Activated T-cell treated with anti-CD3 and anti-CD28 coated beads, Interleukin-2, amount 50 U/mL, for 72 hours (primary cell): ENCODE measurements at regions not wholly inside any gene's neighbourhood (a gene's known extent, or its start where the extent isn't known, plus 50 kb on each side); places are given as distances from the start of the nearest gene placed in this dataset.

ENCODE experiments used
- ATAC-seq, 2 donors: fragments of 150-1000 bp; cut with Tn5 transposase; replicated peaks in 1 of 2; 2 replicates each; pipeline ENCODE4 v1.10.0; 2021; ENCODE audit warnings: moderate library complexity in 2 of 2, mild to moderate bottlenecking in 1 of 2
- DNase-seq, 2 donors: peaks; one replicate each; pipeline ENCODE4 v3.0.0; 2021 to 2022; ENCODE audit warnings: mixed read lengths in 1 of 2
- H3K27ac Mint-ChIP-seq: one replicate; pipeline ENCODE4 v1.8.0; 2022; ENCODE audit warnings: mild to moderate bottlenecking, moderate library complexity, mixed read lengths
- H3K27me3 Mint-ChIP-seq: one replicate; pipeline ENCODE4 v1.8.0; 2022; ENCODE audit warnings: low read depth, mixed read lengths
- H3K36me3 Mint-ChIP-seq, 2 donors: one replicate each; pipeline ENCODE4 v1.8.0; 2022; ENCODE audit warnings: mixed read lengths in 2 of 2, mild to moderate bottlenecking in 1 of 2; ENCODE audit not compliant: insufficient read depth in 2 of 2
- H3K4me1 Mint-ChIP-seq: one replicate; pipeline ENCODE4 v1.8.0; 2022; ENCODE audit warnings: low read depth, mixed read lengths
- H3K4me3 Mint-ChIP-seq, 2 donors: one replicate each; pipeline ENCODE4 v1.8.0; 2022; ENCODE audit warnings: mild to moderate bottlenecking in 2 of 2, mixed read lengths in 2 of 2, moderate library complexity in 2 of 2
- H3K9me3 Mint-ChIP-seq, 2 donors: one replicate each; pipeline ENCODE4 v1.8.0; 2022; ENCODE audit warnings: mixed read lengths in 2 of 2

DNA sequence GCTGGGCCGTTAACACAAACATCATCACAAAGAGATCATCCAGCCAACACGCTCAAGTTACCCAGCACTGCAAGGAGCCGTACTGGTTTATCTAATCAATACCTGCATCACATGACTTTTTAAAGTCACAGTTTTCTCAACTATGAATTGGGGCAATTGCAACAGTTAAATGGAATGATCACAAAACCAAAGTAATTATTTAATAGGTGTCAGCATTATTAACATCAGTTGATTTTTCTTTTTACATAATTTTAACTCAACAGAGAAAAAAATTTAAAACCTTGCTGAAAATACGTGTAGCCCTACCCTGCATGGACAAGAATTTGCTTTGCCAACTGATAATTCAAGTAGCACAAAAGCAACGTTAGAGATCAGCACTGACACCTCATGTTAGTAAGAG, 95.7 kb upstream of the SOX9 start:
- no peaks in the 10 kb centered on the region for H3K9me3 Mint-ChIP-seq
- ATAC-seq (no peak), DNase-seq (no peak)
- peaks cover 6% of the 10 kb centered on the region for H3K4me1 Mint-ChIP-seq
- H3K27ac Mint-ChIP-seq: no peak overlapping the region
- H3K27me3 Mint-ChIP-seq: no peaks in the 10 kb centered on the region
- H3K36me3 Mint-ChIP-seq: no peaks in the 10 kb centered on the region
- H3K4me3 Mint-ChIP-seq: no peak overlapping the region

DNA sequence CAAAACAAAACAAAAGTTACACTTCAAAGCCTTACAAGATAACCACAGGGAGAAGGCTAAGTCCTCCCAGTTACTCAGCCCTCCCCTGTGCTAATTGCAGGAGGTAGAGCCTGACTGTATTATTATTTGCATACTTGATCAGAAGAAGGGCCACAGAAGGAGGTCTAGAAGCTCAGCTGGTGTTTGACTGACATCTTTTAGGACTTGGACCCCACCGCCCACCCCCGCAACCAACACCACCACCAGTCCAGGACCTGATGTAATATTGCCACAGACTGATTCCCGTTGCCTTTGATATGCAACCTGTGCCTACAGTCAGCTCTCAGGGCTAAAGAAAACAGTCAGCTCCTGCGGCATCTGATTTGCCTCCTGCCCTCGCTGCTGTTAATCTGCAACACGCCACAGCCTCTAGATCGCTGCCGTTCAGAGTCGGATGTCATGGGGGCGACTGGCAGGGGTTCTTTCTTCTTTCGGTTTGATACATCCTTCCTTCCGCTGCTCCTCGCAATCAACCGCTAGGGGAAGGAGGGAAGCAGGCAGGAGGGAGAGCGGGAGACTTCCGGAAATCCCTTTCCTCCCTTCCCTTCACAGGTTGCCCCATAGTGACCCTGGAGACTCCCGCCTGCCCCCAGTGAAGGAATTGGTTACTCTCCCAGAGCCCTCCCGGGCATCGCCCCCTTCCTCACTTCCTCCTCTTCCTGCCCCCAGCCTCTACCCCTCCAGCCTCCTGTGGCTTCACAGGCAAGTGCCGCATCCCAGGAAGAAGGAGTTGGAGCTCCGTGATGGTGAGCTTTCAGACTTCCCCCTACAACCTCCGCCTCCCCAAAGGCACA, 90.5 kb upstream of the SOX9 start:
- Mint-ChIP-seq H3K27ac (no peak overlapping the region), H3K4me3 (peak overlapping the region; percentile 73 to 77), H3K4me1 (peaks cover 17% of the 10 kb centered on the region), H3K27me3 (peaks cover 8% of the 10 kb centered on the region), H3K36me3 (no peaks in the 10 kb centered on the region), H3K9me3 (no peaks in the 10 kb centered on the region)
- ATAC-seq (peak; percentile 41 to 77), DNase-seq (peak; percentile 9 to 25)

DNA sequence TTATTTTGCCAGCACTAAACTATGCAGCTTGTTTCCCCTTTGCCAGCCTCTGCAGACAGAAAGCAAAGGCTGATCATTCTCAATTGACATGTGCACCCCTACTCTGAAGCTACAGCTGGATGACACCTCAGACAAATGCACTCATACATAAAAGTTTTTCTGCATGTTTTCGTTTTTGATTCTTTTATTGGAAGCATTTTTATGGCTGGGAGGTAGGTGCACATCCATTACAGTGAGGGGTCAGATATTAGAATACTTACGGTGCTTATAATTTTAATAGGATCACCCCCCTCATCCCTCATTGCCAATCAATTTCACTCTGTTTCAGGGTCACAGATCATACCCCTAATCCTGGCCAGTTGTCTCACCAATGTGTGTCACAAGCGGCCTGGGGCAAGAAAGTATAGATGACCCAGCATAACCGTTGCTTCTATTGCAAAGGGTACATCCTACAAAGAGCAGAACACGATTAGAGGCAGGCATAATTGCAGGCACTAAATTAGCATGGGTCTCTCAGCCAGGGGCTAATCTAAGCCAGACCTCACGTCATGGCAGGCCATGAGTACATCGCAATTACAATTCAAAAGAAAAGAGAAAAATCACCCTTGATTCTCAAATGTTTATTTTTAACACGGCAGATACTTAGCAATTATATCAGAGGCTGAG, 89.5 kb upstream of the SOX9 start:
- ATAC-seq (no peak), DNase-seq (no peak)
- Mint-ChIP-seq H3K4me1 (peaks cover 17% of the 10 kb centered on the region), H3K4me3 (peak overlapping the region in 1 of 2 donors; percentile 56), H3K36me3 (no peaks in the 10 kb centered on the region), H3K9me3 (peaks cover 0 to 1% of the 10 kb centered on the region in 2 donors), H3K27ac (no peak overlapping the region), H3K27me3 (peaks cover 19% of the 10 kb centered on the region)

DNA sequence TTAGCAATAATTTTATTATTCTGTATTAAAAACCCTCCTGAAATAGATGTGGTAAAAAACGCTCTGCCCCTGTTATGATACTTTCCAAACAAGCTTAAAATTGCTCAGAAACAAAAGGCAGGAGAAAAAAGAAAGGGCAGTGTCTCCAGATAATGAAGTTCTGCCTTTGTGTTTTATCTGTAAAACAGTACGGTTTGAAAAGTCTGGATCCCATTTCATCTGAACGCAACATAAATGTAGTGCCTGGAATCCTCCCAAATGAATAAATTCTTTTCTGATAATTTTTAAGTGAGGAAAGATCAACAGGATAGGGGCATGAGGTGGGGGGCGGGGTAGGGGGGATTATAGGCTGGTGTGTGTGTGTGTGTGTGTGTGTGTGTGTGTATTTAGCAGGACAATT, 87.5 kb upstream of the SOX9 start:
- no peaks in the 10 kb centered on the region for H3K36me3 Mint-ChIP-seq
- H3K4me3 Mint-ChIP-seq: no peak overlapping the region
- ATAC-seq: no peak

DNA sequence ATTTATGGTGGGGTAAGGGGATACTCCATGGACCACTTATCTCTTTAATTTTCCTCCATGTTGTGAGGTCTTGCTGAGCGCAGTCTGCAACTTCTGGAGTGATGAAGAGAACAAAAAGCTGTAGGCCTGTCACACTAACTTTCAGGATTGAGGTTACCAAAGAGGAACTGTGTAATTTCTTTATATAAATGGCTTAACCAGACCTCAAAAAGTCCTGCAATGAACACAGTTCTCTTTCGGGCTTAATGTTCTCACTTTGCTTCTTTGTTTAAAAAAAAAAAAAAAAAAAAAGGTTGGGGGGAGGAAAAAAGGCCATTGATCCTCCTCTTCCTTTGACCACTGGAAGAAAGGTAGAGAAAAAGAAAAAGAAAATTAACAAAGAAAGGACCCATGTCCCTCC, 86.8 kb upstream of the SOX9 start:
- DNase-seq: no peak
- Mint-ChIP-seq H3K27ac (no peak overlapping the region), H3K4me1 (peaks cover 17% of the 10 kb centered on the region), H3K4me3 (no peak overlapping the region), H3K27me3 (peaks cover 19% of the 10 kb centered on the region), H3K36me3 (no peaks in the 10 kb centered on the region), H3K9me3 (peaks cover 0 to 2% of the 10 kb centered on the region in 2 donors)
- ATAC-seq: no peak

More for the DNA sequence above, 87.5 kb upstream of the SOX9 start:
- H3K27ac Mint-ChIP-seq: no peak overlapping the region
- peaks cover 17% of the 10 kb centered on the region for H3K4me1 Mint-ChIP-seq
- DNase-seq: no peak
- H3K9me3 Mint-ChIP-seq: peaks cover 0 to 2% of the 10 kb centered on the region in 2 donors
- peaks cover 19% of the 10 kb centered on the region for H3K27me3 Mint-ChIP-seq

DNA sequence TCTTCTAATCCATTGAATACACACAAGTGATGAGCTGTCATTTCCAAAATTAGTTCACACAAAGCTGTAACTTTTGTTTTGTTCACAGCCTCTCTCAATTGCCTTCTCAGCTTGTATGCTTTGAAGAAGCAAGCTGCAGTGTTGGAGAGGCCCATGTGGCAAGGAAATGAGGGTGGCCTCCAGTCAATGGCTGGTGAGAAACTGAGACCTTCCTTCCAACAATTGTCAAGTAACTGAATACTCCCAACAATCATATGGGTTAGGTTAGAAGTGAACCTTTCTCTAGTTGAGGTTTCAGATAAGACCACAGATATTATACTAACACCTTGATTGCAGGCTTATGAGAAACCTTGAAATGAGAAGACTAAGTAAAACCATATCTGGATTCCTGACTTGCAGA, 82.4 kb upstream of the SOX9 start:
- H3K4me1 Mint-ChIP-seq: no peaks in the 10 kb centered on the region
- peaks cover 2 to 4% of the 10 kb centered on the region in 2 donors for H3K9me3 Mint-ChIP-seq
- no peak for DNase-seq
- no peak for ATAC-seq
- peaks cover 11% of the 10 kb centered on the region for H3K27me3 Mint-ChIP-seq
- H3K4me3 Mint-ChIP-seq: no peak overlapping the region
- H3K36me3 Mint-ChIP-seq: no peaks in the 10 kb centered on the region
- no peak overlapping the region for H3K27ac Mint-ChIP-seq

DNA sequence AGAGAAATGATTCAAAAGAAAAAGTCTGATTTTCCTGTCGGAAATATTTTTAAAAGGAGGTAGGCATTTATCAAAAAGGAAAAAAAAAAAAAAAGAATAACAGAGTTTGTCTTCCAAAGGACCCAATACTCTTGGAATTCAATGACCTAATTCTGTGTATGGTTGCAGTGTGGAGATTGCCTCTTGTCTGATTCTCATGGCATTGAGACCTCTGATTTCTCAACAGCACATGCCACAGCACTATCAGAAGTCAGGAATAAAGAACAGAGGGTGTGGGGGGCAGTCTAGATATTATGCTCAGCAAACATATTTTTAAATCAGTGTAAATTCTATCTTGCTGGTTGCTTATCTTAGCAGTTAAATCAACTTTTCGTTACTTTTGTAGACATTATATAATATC, 81.3 kb upstream of the SOX9 start:
- Mint-ChIP-seq H3K4me1 (no peaks in the 10 kb centered on the region), H3K9me3 (peaks cover 2 to 4% of the 10 kb centered on the region in 2 donors), H3K27me3 (peaks cover 11% of the 10 kb centered on the region), H3K27ac (no peak overlapping the region), H3K36me3 (no peaks in the 10 kb centered on the region), H3K4me3 (no peak overlapping the region)
- no peak for DNase-seq
- ATAC-seq: no peak

DNA sequence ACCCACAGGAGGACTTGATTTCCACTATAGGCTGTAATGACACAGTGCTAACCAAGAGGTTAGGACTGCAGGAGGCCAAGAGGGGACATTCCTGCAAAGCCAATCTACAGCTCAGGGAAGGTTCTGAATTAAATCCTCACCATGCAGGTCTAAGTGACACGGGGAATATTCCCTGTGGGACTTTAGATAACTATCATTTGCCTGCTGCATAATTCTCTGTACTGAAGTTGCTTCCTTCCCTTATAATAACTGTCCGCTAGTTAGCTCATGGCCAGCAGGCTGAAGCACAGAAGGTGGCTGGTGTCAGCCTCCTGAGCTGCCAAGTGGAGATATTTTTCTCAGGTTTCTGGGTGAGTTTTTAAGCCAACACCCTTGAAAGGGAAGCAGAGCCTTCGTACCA, 74.6 kb upstream of the SOX9 start:
- no peak for DNase-seq

DNA sequence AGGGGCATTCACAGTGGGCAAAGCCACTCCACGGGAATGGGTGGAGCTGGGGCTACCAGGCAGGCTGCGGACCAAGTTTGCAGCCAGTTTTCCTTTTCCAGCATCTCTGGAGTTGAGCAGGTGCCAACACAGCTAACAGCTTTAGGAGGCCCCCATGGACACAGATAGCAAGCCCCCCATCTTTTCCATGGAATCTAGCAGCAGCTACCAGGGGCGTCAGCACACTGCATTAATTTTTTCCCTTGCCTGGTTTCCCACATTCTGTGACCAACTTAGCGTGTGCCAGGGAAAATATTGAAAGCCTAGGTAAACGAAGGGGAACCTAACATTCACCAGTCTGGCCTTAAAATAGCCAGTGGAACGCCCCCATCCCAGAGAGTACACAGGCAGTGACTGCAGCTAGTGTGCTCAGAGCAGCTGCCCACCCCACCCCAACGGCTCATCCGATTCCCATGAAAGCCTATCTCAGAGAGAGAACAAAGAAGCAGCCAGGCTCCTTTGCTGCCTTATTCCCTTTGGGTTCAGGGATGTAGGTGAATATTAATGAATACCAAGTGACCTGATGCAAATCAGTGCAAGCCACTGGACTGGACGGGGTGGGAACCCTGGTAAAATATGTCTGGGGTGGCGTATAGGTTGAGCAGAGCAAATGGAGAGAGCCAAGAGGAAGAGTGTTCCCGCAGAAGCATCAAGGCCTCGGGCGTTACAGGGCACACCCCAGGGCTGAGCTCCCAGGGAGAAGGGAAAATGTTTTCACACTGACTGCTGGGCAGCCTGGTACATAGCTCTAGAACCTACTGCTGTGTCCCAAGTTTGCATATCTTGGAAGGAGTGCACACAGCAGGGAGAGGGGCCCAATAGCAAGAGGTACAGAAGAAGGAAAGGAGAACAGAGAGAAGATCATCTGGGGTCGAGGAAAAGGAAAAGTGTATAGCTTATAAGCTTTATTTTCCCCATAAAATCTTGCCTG, 73.9 kb upstream of the SOX9 start:
- Mint-ChIP-seq H3K9me3 (peaks cover 6 to 7% of the 10 kb centered on the region in 2 donors), H3K27me3 (no peaks in the 10 kb centered on the region), H3K4me1 (no peaks in the 10 kb centered on the region), H3K4me3 (no peak overlapping the region), H3K36me3 (peaks cover 0 to 2% of the 10 kb centered on the region in 2 donors), H3K27ac (no peak overlapping the region)
- DNase-seq: no peak
- ATAC-seq: no peak

More for the DNA sequence above, 74.6 kb upstream of the SOX9 start:
- ATAC-seq: no peak
- peaks cover 4 to 6% of the 10 kb centered on the region in 2 donors for H3K9me3 Mint-ChIP-seq
- H3K27ac Mint-ChIP-seq: no peak overlapping the region
- H3K36me3 Mint-ChIP-seq: no peaks in the 10 kb centered on the region
- no peaks in the 10 kb centered on the region for H3K27me3 Mint-ChIP-seq
- no peak overlapping the region for H3K4me3 Mint-ChIP-seq
- no peaks in the 10 kb centered on the region for H3K4me1 Mint-ChIP-seq

DNA sequence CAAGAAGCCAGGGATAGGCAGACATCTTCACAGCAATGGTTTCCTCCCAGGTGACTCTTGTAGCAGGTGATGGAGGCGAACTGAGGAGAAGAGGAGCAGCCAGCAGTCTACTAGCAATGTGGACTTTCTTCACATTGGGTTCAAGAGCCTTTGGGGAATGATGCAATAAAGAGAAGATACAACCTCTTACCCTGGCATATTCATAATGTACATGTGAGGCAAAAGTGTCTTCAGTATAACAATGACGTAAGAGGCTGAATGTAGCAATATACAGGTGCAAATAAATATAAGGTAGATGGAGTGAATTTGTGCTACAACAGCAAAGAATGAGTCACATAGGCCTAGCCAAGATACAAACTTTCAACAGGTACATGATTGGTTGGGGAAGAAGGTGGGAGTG, 70.9 kb upstream of the SOX9 start:
- Mint-ChIP-seq H3K4me1 (no peaks in the 10 kb centered on the region), H3K27me3 (no peaks in the 10 kb centered on the region), H3K9me3 (peaks cover 7 to 9% of the 10 kb centered on the region in 2 donors), H3K4me3 (no peak overlapping the region), H3K36me3 (peaks cover 0 to 2% of the 10 kb centered on the region in 2 donors), H3K27ac (no peak overlapping the region)
- ATAC-seq (no peak), DNase-seq (no peak)

DNA sequence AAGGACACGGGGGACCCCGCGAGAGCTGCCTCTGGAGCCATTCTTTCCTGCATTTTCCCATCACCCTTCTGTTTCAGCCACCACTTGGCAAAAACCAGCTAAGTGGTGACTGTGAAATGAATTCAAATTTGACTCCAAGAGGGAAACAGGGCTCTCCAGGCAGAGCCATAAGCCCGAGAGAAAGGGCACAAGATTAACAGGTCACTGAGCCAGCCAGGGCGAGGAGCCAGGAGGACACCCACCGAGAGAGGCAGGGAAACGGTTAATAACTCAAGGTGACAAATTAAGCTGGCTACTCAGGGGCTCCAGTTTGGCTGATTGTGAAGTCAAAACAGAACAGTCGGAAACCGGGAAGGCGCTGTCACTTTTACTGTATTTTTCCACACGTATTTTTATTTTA, 67.8 kb upstream of the SOX9 start:
- Mint-ChIP-seq H3K9me3 (peaks cover 7 to 9% of the 10 kb centered on the region in 2 donors), H3K27me3 (no peaks in the 10 kb centered on the region), H3K4me1 (no peaks in the 10 kb centered on the region), H3K4me3 (no peak overlapping the region), H3K36me3 (peaks cover 0 to 2% of the 10 kb centered on the region in 2 donors), H3K27ac (no peak overlapping the region)
- ATAC-seq: no peak
- DNase-seq: no peak

DNA sequence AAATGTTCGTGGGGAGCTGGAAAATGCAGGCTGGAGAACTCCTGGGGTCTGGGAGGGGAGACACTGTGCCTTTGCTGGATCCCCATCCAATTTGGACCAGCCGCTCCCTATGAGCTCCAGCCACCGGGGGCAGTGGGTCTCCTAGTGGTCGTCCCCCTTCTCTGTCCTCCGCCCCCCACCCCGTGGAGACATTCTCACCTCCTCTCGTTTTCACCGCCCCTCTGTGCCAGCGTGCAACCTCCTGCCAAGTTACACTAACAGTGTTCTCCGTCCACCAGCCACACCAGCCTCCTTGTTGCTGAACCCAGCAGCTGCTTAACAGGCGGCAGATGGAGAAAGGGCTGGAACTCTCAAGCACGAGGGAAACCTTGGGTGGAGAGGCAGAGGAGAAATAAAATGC, 67.4 kb upstream of the SOX9 start:
- Mint-ChIP-seq H3K9me3 (peaks cover 7 to 9% of the 10 kb centered on the region in 2 donors), H3K36me3 (peaks cover 0 to 2% of the 10 kb centered on the region in 2 donors), H3K27me3 (no peaks in the 10 kb centered on the region), H3K4me3 (no peak overlapping the region), H3K27ac (no peak overlapping the region), H3K4me1 (no peaks in the 10 kb centered on the region)
- ATAC-seq (no peak), DNase-seq (no peak)

DNA sequence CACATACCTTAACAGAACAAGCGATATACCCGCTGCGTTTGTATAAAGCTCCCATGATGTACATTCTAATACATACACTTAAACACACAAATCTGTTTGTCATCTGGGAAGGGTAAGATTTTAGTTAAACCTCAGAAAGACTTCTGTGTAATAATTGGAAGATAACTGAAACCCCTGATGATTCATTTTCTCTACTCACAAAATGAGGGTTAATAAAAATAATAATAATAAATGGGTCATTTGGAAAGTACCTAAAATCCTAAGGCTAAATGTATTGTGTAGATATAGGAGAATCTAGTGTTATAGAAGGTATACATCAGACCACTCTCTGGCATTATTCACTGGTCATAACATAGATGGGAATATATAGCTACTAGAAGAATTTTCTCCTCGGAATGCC, 64.7 kb upstream of the SOX9 start:
- no peak for DNase-seq
- no peak overlapping the region for H3K4me3 Mint-ChIP-seq
- peaks cover 2 to 3% of the 10 kb centered on the region in 2 donors for H3K9me3 Mint-ChIP-seq
- H3K27ac Mint-ChIP-seq: no peak overlapping the region
- H3K36me3 Mint-ChIP-seq: peaks cover 0 to 2% of the 10 kb centered on the region in 2 donors
- H3K4me1 Mint-ChIP-seq: no peaks in the 10 kb centered on the region
- ATAC-seq: no peak
- no peaks in the 10 kb centered on the region for H3K27me3 Mint-ChIP-seq
